Stimulated activated CD4-positive, alpha-beta T cell treated with anti-CD3 and anti-CD28 coated beads, Interleukin-12 subunit alpha, Interleukin-12 subunit beta, amount 100 ng/mL, for 48 hours (primary cell): ENCODE measurements at regions not wholly inside any gene's neighbourhood (a gene's known extent, or its start where the extent isn't known, plus 50 kb on each side); places are given as distances from the start of the nearest gene placed in this dataset.
"Not testable (repeated sequence)": the region's sequence is repeated elsewhere in the genome, so short reads cannot be mapped to it uniquely, and the experiment has no call there.

Experiments
- DNase-seq, 3 donors: peaks; one replicate each; pipeline ENCODE4 v3.0.0-alpha.2; 2020; ENCODE audit warnings: low read depth in 2 of 3, low spot score in 1 of 3

DNA sequence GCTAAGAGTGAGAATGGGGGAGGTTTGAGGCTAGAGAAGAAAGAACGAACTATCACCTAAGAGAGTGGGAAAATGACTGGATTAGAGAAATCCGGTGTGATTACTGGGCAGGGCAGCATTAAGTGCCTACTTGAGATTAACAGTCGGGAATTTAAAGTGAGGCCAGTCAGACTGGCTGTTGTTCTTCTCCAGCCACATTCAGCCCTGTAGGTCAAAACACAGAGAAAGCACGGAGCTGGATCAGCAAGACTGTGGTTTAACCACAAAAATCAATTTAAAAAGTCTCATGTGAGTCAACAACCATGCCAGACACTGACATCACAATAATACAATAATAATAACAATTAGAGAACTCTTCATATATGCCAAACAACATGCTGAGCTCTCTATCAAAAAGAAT is 301.9 kb upstream of the SGK1 start:
- no peak for DNase-seq

DNA sequence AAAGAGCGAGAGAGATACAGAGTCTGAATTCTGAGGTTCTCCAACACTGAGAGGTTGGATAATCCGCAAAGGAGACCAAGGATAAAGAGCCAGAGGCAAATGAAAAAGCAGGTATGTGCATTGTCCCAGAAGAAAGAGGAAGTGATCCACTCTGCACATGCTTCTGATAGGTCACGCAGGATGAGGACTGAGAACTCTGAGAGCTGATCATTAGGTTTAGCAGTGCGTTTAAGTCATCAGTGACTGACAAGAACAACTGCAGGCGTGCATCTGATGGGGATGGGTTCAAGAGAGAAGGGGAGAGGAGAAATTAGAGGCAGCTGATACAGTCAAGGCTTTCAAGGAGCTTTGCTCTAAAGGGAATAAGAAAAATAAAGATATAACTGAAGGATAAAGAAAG is 301.2 kb upstream of the SGK1 start:
- DNase-seq: no peak

DNA sequence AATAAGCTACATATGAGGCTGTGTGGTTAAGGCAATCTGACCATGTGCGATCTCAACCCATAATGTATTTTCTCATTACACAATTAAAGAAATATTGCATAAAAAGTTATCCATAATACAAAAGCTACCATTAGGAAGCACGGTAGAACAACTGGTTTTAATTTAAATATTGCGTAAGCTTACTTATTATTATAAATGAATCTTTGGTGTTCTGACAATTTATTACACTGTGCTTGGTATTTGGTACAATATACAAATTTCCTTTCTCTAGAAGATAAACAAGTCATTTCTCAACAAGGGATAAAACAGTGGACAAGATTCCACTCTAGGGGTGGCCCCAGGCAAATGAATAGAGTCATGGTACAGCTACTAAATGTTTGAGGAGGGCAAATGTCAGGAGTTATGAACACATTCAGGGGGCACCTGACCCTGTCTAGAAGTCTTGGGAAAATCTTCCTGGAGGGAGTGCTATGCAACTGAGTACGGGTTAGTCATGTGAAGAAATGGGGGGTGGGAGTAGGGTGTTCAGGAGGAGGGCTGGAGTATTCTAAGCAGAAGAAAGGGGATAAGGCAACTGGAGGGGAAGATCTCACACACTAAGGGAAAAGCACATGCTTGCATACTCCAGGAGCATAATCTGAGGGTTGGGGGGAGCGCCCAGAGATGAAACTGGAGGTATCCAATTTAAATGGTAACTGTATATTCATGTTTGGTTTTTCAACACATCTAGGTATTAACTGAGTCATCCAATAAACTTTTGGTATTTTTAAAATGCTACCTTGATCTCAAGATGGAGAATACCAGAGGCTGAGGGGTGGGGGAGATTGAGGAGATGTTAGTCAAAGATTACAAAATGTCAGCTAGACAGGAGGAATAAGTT is 296.9 kb upstream of the SGK1 start:
- no peak for DNase-seq

DNA sequence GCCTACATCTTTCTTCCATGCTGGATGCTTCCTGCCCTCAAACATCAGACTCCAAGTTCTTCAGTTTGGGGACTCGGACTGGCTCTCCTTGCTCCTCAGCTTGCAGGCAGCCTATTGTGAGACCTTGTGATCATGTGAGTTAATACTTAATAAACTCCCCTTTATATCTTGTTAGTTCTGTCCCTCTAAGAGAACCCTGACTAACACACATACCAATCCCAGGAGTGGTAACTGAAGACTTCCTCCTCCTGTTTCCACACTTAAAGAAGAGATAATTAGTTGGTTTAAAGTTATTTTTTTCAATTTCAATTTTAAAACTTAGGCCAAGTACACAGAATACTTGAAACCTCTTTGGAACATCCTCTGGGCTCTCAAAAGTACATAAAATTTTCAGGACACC is 294.2 kb upstream of the SGK1 start:
- DNase-seq: not testable (repeated sequence)

DNA sequence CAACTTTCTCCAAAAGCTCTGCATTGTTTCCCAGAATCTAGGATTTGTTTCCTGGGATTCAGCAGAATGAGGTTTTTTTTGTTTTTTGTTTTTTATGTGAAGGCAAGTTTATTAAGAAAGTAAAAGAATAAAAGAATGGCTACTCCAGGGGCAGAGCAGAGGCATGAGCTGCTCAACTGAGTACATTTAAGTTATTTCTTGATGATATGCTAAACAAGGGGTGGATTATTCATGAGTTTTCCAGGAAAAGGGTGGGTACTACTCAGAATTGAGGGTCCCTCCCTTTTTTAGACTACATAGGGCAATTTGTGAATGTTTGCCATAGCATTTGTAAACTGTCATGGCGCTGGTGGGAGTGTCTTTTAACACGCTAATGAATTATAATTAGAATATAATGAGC is 292.5 kb upstream of the SGK1 start:
- no peak for DNase-seq

DNA sequence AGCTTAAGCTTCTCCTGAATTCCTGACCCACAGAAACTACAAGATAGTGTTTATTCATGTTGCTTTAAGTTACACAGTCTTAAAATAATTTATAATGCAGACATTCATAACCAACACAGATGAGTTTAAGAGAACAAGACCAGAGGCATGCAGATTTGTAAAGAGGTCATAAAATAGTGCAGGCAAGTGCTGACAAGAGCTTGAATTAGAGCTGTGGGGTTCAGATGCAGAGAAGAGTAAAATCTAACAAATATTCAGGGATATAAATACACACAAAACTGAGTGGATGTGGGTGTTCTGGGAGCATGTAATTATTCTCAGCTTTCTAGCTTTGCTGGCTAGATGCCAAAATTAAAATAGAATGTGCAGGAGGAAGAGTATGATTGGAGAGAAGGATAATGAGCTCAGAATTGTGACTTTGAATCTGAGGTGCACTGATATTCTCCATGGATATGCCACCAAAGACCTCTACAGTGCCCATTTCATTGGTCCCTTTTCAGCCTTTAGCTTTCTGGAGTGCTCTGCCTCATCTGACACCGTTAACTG is 291.9 kb upstream of the SGK1 start:
- no peak for DNase-seq

DNA sequence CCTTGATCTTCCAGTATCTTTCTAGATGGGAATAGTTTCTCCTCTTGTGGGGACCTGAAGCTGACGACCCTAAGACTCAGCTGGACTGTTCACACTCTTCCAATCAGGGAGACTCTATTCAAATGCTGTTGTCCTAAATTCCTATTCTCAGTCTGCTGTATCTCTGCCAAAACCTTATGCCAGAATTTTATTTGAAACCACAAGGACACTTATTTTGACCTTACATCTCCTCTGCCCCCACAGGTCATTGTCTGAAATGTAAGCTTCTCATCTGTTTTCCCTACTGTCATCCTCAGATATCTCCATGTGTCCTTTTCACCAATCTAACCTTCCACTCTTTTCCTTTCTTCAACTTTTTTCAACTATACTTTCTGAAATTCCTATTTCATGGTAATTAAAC is 289.5 kb upstream of the SGK1 start:
- DNase-seq: no peak

DNA sequence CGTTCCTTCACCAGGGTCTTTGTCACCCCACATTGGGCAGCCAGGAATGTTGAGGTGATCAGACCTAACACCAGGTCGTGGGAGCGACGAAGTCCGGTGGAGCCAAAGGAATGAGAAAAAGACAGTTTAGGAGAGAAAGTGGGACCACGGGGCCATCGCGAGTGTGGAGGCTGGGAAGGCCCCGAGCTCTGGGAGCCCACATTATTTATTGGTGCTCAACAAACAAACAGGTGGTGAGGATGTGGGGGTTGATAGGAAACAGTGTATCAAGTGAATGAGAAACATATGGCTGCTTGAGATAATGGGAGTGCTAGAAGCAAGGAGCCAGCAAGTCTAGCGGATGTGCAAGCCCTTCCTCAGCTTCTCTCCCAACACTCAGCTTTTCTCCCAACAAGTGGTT is 287.1 kb upstream of the SGK1 start:
- no peak for DNase-seq

DNA sequence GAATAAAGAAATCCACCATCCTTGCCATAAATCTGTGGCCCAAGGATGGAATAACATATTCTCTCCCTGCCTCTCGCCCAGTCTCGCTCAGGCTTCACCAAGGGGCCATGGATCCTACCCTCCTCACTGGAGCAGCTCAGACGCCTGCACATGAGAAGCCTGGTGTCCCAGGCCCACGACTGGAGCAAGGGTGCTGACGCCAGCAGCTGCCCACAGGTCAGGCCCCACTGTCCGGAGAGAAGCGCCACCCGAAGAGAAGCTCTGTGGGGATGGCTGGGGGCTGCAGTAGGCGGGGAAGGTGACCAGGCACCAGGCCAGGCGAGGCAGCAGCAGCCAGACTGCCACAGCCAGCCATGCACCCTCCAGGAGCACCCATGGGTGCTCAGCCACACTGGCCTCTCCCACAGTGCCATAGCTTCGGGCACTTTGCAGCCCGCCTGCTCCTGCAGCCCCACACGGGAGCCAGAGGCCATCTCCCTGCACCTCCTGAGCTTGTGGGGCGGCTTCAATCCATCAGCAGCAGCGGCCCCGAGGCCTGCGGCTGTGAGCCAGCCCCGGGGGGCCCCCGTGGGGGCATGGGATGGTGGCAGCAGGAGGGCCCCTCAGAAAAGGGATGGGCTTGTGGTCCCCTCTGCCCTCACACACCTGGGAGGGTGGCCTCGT is 286.2 kb upstream of the SGK1 start:
- no peak for DNase-seq

DNA sequence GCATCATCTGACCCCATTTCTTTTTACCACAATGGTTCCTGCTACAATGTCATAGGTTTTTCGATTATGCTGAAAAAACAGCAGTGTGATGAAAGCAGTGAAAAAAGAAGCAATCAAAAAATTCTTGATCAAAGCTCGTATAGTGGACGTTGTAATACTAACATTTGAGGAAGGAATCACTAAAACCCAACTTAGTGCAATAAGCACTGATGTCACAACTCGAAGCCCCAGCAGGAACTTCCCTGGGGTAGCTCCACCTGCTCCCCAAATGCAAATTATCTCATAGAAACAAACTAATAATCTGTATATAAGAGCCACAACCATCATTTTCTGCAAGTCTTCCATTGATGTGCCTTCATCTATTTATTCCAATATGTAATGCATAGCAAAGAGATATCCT is 285.6 kb upstream of the SGK1 start:
- no peak for DNase-seq

DNA sequence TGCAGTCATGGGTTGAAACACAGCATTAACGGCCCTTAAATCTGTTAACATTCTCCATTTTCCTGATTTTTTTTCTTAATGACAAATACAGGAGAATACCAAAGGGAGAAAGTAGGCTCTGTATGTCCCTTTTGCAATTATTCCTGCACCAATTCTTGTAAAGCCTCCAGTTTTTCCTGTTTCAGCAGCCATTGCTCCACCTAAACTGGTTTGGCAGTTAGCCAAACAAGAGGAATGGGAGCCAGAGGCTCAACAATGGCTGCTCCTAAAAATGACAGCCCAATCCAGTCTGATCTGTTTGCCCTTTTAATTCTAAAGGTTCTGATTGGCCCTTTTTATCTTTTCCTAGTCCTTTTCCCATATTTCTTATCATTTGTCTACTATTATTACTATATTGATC is 284.2 kb upstream of the SGK1 start:
- DNase-seq: no peak

DNA sequence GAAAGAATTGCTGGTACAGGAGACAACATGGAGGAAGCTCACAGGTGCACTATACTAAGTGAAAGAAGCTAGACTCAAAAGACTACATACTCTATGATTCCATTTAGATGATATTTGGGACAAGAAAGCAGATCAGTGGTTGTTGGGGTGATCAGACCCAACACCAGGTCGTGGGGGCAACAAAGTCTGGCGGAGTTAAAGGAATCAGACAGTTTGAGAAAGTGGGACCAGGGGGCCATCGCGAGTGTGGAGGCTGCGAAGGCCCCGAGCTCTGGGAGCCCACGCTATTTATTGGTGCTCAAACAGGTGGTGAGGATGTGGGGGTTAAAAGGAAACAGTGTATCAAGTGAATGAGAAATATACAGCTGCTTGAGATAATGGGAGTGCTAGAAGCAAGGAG is 282.8 kb upstream of the SGK1 start:
- no peak for DNase-seq

DNA sequence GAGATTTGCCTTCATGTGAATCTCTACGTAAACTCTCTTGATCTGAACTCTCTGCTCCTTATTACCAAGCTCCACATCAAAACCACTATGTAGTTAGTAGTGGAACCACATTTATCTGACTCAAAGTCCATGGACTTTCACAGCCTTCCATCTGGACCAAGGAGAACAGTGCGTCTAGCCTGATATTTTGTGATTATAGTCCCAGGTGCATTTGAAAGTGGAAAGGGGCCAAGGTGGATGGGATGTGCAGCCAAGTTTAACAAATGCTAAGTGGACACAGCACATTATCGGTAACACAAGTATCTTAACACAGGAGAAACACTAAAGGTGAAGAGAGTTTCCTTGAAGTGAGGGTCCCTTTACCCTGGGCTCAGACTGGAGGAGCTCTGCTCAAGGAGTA is 281.2 kb upstream of the SGK1 start:
- DNase-seq: no peak

DNA sequence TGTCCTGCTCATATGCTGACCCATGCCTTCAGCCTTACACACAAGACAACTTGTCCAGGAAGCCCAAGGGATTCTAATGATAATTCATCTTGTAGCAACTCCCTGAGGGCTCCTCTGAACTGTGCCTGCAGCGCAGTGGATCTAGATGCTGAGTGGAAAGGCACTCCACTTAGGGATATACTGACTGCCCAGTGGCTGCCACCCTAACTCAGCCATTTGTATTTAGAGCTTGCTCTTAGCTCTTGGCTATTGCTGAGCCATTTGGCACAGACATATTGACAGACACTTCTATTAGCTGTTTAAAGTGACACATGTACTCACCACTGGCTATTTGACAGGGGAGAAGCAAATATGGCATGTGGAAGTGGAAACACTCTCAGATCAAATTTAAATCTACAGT is 278.3 kb upstream of the SGK1 start:
- DNase-seq: no peak

DNA sequence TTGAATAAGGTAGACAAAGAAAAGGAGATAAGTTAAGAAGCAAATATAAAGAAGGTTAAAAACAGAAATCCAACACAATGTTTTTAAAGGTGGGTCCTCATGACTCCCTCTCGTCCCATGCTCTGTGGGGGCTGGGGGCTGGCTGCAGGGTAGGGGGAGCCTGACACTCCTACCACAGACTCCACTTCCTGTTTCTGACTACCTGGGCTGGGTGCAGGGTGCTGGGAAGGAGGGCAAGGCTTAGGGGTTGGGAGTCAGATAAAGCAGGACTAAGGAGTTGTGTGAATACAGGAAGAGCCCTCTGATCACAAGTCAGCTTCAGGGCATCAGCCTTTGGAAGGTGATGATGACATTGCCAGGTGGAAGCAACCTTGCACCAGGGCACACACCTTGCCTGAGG is 277.0 kb upstream of the SGK1 start:
- DNase-seq: no peak

DNA sequence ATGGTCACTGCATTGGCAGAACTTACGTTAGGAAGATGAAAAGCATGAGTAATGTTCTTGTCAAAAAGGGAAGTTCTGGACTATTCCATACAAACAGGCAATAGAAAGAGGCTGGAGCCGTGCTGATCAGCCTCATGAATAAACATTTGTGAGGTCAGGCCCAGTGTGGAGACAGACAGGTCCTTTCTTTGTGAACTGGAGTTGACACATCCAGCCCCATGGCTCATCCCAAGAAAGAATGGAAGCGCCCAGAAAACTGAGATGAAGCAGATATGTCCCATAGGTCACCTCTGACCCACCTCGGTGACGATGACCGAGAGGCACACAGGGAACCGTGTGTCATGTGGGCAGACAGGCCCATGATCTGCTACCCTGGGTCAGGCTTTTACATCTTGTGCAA is 276.0 kb upstream of the SGK1 start:
- no peak for DNase-seq

DNA sequence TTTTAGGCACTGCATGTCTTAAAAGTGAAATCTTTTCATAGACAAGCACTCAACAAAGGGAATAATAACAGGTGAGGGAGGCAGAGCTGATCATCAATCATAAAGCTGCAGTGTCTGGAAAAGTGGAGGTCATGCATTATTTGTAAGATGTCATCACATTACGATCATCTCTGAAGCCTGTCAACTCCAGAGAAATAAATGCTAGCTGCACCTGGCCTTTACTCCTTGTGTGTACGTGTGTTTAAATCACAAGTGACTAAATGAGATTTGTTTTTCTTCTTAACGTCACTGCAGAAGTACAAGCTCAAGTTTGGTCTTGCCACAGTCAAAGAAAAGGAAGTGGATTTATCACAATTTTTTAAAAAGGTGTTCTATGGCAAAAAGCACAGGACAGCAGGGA is 275.5 kb upstream of the SGK1 start:
- DNase-seq: no peak

DNA sequence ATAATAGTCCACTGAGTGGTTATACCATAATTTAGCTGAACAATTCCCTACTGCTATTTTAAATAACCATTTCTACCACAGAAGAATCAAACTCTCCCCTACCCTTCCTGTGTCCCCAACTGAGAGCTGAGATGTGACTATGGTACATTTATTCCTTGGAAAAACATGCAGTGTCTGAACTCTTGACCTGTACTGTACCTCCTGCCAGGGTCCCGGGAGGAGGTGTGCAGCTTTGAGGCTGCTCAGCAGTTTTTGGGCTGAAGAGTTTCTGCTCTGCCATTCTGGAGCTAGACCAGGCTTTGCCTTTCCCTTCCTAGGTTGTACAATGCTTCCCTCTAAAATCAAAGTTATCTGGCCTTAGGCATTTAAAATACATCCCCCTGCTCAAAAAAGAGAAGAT is 275.1 kb upstream of the SGK1 start:
- no peak for DNase-seq

DNA sequence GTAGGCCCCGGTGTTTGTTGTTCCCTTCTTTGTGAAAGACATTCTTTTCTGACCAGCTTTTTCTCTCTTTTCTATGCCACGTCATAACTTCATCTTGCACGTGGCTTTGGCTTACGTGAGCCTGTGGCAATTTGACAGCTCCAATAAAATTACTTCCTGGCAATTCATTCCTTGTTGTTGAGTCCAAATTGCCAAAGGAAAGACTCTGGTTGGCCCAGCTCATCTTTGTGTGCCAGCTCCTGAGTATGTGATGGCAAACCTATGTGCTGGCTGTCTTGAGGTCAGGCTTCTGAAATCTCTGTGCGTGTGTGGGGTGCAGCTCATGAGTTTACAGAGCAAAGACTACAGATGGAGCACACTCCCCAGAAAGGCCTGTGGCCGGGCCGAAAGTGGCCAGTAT is 272.5 kb upstream of the SGK1 start:
- DNase-seq: no peak

DNA sequence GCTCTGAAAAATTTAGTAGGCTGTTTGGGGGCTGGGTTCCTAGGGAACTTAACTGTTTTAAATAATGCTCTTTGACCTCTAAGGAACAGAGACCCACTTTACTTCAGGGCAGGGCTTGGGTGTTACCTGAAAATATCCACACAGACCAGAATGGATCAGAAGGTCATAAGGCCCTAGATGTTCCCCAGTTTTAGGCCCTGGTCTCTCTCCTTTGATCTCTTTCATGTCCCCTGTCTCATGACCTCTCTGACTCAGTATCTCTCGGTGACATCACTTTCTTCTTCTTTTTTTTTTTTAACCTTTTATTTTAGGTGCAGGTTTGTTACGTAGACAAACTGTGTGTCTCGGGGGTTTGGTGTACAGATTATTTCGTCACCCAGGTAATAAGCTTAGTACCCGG is 272.1 kb upstream of the SGK1 start:
- DNase-seq: no peak

DNA sequence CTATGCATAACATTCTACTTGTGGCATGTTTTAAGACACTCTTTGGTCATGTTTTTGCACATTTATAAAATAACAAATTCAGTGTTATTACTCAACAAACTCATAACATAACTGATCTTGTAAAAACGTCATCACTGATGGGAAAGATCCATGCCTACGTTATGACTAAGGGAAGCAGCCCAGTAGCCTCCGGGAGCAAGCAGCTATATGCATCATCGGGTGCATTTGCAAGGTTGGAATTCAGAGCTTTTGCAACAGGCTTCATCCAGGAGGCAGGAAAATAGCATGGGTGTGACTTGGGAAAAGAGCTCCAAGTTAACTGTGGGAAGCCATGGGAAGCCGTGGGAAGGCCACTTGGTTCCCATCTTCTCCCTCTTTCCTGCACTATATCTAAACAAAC is 271.6 kb upstream of the SGK1 start:
- DNase-seq: no peak

DNA sequence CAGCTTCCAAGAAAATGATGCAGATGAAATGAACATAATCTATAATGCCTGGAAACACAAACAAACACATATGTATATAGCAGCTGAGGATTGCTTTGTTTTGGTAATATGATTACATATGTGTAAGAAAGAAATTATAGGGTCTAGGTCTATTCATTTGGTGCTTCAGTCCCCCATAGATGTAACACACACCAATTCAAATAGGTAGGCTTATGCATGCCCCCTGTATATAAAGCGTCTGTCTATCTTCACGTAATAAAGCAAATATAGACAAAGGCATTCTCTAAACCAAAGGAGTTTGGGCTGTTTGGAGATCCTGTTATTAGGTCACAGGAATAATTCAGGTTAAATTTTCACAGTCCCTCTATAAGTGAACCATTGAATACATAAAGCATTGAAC is 270.4 kb upstream of the SGK1 start:
- no peak for DNase-seq

DNA sequence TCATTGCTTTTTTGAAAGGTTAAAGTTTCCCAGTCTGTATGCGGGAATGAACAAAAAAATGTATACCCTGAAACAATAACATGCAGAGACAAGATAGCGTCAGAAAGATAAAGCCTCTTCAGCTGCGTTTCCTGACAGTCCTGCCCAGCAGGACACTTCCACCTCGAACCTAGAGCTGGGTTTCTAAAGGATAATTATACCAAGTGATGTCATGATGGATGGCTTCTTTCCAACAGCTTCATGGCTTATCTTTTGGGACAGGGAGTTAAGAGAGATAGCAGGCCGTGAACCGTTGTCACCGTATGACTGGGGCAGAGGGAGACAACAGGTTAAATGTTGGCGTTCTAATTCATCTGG is 267.6 kb upstream of the SGK1 start:
- DNase-seq: no peak
